HG02678 (cell line): ENCODE measurements at regions not wholly inside any gene's neighbourhood (a gene's known extent, or its start where the extent isn't known, plus 50 kb on each side); places are given as distances from the start of the nearest gene placed in this dataset.
"Not testable (repeated sequence)": the region's sequence is repeated elsewhere in the genome, so short reads cannot be mapped to it uniquely, and the experiment has no call there.

Source experiments
- ATAC-seq: cut with Tn5 transposase; IDR thresholded peaks from one replicate; pipeline ENCODE4 v1.9.1; 2021; ENCODE audit warnings: mild to moderate bottlenecking, moderate library complexity; ENCODE audit not compliant: unreplicated experiment

DNA sequence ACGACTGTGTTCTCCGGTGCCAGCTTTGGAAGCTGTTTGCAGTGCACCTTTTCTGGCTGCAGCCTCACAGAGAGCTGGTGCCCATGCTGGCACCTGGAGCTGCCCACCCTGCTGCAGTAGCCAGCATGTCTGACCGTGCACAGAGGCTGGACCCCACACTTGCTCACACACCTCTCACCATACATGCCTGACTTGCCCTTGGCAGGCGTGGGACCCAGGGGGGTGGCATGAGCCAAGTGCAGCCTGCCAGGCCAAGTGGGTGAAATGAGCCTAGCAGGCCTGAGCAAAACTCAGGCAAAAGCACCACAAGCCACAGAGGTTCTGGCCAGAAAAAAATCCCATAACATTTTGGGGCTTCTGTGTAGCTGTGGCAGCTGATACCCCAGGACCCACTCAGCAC lies 258.8 kb downstream of the XPNPEP1 start:
- ATAC-seq, result no peak

GRCh38 chr10:109663122-109663521 lies 260.2 kb downstream of the XPNPEP1 start:
- ATAC-seq, result no peak

GRCh38 chr10:109652612-109653011 lies 270.7 kb downstream of the XPNPEP1 start:
- not testable (repeated sequence) for ATAC-seq

GRCh38 chr10:109650228-109650627 lies 273.1 kb downstream of the XPNPEP1 start:
- ATAC-seq, result no peak

GRCh38 chr10:109647627-109648026 lies 275.7 kb downstream of the XPNPEP1 start:
- no peak for ATAC-seq

DNA sequence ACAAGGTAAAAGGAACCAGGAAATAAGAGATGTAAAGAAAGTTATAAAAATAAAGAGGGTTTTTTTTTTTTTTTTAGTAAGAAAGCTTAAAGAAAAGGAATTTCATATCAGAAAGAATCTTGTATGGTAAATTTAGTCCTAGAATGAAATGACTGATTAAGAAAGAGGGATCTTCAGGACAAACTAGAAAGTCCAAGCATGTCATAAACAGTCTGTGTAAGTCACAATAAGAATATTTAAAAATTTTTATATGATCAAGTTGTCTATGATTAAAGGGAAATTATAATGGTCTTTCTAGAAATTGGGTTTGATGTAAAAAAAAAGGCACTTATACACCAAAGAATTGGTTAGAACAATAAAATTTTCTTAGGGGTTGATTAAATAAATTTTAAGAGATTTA lies 289.5 kb downstream of the XPNPEP1 start:
- ATAC-seq, result no peak

GRCh38 chr10:109633017-109633416 lies 290.3 kb downstream of the XPNPEP1 start:
- not testable (repeated sequence) for ATAC-seq

DNA sequence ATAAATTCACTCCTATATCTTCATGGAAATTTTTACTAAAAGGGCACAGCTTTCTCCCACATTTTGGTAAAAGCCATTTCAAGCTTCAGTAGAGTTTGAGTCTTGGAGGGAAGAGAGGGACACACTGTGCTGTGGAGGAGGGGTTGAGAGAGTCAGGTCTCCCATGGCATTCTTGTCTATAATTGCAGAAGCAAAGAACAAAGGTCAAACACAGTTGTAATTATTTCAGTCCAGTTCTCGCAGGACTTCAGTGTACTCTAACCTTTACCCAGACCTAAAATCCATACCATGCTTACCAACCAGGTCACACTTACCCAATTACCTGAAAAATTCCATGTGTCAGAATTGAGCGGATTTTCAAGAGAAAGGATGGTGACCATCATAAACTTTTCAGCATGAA lies 298.4 kb downstream of the XPNPEP1 start:
- no peak for ATAC-seq

GRCh38 chr10:109622566-109622965 lies 300.7 kb downstream of the XPNPEP1 start:
- ATAC-seq, result no peak

GRCh38 chr10:109620396-109620795 lies 302.9 kb downstream of the XPNPEP1 start:
- no peak for ATAC-seq

DNA sequence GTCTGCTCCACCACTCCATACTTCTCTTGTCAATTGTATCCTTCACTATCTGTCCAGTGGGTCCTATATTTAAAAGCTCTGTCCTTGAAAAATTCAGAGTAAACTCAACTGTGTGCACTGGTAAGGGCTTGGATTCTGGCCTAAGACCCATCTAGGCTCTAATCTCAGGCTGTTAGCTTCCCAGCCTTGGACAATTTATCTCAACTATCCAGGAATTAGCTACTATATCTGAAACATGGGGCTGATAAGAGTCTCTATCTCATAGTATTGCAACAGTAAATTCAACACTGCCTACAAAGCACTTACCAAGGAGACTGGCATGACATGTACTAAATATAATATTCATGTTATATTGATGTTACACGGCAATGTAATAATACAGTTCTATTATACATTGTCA lies 303.4 kb downstream of the XPNPEP1 start:
- ATAC-seq, result no peak

DNA sequence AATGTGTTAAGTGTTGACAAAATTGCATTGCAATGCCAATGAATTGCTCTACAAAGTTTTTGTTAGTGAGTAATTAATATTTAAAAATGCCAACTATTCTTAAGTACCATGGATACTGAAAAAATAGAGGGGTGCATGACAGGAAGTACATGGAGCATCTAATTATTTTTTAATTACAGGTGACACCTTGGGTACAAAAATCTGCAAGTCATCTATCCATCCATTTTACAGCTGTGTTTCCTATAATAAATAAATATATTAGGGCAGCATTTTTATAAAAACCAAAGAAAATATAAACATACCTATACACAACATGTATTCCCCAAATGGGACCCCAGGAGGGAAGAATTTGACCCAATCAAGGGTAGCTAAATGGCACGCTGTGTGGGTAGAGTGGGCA lies 304.6 kb downstream of the XPNPEP1 start:
- ATAC-seq, result no peak

DNA sequence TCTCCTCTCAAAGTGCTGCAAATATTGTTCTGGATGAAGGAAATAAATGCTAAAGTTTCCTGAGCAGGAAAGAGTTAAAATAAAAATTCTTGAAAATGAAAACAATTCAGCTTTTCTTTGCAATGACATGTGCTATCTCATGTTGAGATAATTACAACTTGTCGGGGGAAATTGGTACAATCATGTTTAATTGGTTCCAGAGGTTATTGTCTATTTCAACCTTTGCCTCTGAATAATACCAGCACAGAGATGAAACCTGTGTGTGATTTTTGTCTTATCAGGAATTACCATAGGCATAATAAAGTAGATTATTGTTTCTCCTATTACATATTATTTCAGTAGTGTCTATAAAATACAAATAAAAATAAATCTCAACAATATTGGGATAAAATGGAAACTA lies 305.0 kb downstream of the XPNPEP1 start:
- ATAC-seq, result no peak

GRCh38 chr10:109616359-109616980 lies 306.8 kb downstream of the XPNPEP1 start:
- no peak for ATAC-seq

DNA sequence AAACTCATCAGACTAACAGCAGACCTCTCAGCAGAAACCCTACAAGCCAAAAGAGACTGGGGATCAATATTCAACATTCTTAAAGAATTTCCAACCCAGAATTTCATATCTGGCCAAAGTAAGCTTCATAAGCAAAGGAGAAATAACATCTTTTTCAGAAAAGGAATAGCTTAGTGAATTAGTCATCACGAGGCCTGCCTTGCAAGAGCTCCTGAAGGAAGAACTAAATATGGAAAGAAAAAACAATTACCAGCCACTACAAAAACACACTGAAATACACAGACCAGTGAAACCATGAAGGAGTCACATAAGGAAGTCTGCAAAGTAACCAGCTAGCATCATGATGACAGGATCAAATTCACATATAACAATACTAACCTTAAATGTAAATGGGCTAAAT lies 328.0 kb downstream of the XPNPEP1 start:
- not testable (repeated sequence) for ATAC-seq

GRCh38 chr10:109593682-109594081 lies 329.6 kb downstream of the XPNPEP1 start:
- no peak for ATAC-seq

DNA sequence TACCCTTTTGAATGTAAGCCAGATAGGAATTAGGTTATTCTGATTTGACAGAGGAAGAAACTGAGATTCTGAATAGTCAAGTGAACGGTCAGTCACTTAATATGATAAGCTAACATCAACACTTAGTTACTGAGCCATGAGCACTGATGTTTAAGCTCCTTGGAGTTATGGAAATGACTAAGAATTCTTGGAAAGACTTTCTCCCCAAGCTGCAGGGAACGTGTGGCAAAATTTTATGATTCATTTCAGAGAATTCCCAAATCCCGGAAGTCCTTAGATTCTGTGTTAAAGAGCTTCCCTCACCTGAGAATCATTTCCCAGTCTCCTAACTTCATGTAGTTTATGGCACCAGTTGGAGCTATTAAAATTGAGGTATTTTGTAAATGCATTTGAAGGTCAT lies 330.9 kb downstream of the XPNPEP1 start:
- no peak for ATAC-seq

GRCh38 chr10:109591601-109592000 lies 331.7 kb downstream of the XPNPEP1 start:
- no peak for ATAC-seq

GRCh38 chr10:109588259-109588658 lies 335.1 kb downstream of the XPNPEP1 start:
- no peak for ATAC-seq

DNA sequence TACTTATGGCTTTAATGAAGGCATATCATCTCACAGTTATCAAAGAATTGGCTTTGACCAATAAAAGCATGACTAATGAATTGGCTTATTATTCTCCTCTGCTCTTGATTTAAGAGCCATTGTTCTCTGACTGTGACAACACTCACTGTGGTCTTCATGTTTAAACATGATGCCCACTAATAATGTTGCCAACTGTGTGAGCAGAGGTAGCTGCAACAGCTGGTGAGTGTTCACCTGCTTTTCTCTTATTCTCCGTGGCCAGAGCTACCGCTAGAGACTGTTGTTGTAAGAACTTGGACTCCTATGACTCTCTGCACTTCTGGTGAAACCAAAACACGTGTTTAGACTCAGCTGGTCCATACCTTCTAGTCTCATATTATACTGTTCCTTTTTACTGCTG lies 335.9 kb downstream of the XPNPEP1 start:
- no peak for ATAC-seq

DNA sequence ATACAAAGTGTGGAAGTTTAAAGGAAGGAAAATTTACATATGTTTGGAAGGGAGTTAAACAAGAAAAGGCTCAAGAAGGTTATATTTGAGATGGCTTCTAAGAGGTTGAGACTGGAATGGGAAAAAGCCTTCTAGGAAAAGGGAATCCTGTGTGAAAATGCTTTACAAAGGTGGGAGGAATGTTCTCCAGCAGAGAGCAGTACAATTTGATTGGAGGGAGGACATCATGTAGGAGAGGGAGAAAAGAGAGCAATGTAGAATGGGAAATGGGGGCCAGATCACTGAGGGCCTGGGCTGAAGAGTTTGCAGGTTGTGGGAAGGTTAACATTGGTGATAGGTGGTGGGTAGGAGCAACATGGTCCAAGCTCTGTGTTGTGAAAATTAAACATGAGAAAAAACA lies 366.9 kb downstream of the XPNPEP1 start:
- ATAC-seq, result no peak

GRCh38 chr10:109542050-109542603 lies 381.2 kb downstream of the XPNPEP1 start:
- not testable (repeated sequence) for ATAC-seq

- no peak for ATAC-seq
Measured at GRCh38 chr10:109534193-109534592, 389.1 kb downstream of the XPNPEP1 start.
